K562 (cell line): ENCODE measurements at regions not wholly inside any gene's neighbourhood (a gene's known extent, or its start where the extent isn't known, plus 50 kb on each side); places are given as distances from the start of the nearest gene placed in this dataset.

Experiments
- ATAC-seq: fragments of 200-7000 bp; cut with Tn5 transposase; 3 replicates; pipeline ENCODE4 v1.9.1; 2020; ENCODE audit warnings: moderate library complexity
- BruUV-seq: library from RNA; stranded (reverse); fragments of 400-500 nt; replicated peaks from 2 replicates; lab custom pipeline; 2021; lab: Mats Ljungman, UMichigan
- CTCF ChIA-PET: fragments of 300-600 bp; formaldehyde crosslinking; extraction: SDS; loops from one replicate; lab custom pipeline; 2021; ENCODE audit warnings: low intra/inter-chr PET ratio; lab: Yijun Ruan, JAX
- POLR2A ChIA-PET: fragments of 300-600, 350-650 bp; sonication (Branson Sonifier 250); formaldehyde crosslinking; extraction: SDS; loops from one replicate; lab custom pipeline; 2021; ENCODE audit warnings: antibody characterized with exemption, inconsistent platforms; lab: Yijun Ruan, JAX
- DNase-seq, 4 experiments: peaks; one replicate each; pipeline versions ENCODE4 v3.0.0 to v3.0.0-alpha.2; 2011 to 2018; ENCODE audit warnings: low spot score in 3 of 4, mixed read lengths in 3 of 4; ENCODE audit errors: extremely low read depth in 1 of 4
- FAIRE-seq: peaks from 2 replicates; lab custom pipeline; 2011; peaks lifted over from hg19 to GRCh38; lab: Jason Lieb, UNC
- H2AFZ ChIP-seq: 2 replicates; pipeline ENCODE4 v1.6.0; 2011; ENCODE audit warnings: low read depth, low read length, control low read depth, inconsistent platforms
- H3K27ac ChIP-seq: fragments of 200-600 bp; 3 replicates; pipeline ENCODE4 v1.8.0; 2011; ENCODE audit warnings: low read depth, mild to moderate bottlenecking, control low read depth, inconsistent platforms, low read length, moderate library complexity, mixed read lengths; ENCODE audit errors: extremely low read depth
- H3K27me3 ChIP-seq, 2 experiments: fragments of 300-600 bp in 1 of 2; 2 replicates in 1 of 2; 3 replicates in 1 of 2; pipeline versions ENCODE4 v1.6.0 to v1.8.0; 2011; ENCODE audit warnings: inconsistent platforms in 2 of 2, low read length in 2 of 2, mild to moderate bottlenecking in 1 of 2, mixed read lengths in 1 of 2, moderate library complexity in 1 of 2; ENCODE audit not compliant: control insufficient read depth in 2 of 2, insufficient read depth in 2 of 2
- H3K36me3 ChIP-seq: fragments of 300-600 bp; 3 replicates; pipeline ENCODE4 v1.8.0; 2011; ENCODE audit warnings: mild to moderate bottlenecking, low read length, inconsistent platforms; ENCODE audit not compliant: control insufficient read depth, insufficient read depth
- H3K4me1 ChIP-seq, 2 experiments: fragments of 200-600 bp in 1 of 2; replicated peaks in 1 of 2; 2 replicates in 1 of 2; 3 replicates in 1 of 2; pipeline versions ENCODE4 v1.5.1 to v1.8.0; 2011; ENCODE audit warnings: inconsistent platforms in 2 of 2, low read length in 2 of 2, mild to moderate bottlenecking in 1 of 2, mixed read lengths in 1 of 2, moderate library complexity in 1 of 2; ENCODE audit not compliant: control insufficient read depth in 2 of 2, insufficient read depth in 2 of 2
- H3K4me2 ChIP-seq: 2 replicates; pipeline ENCODE4 v1.6.1; 2011; ENCODE audit warnings: low read length, control low read depth, inconsistent platforms, mixed read lengths; ENCODE audit not compliant: insufficient read depth
- H3K4me3 ChIP-seq: fragments of 200-600 bp; sonication (generic), shearing (Covaris generic); 2 replicates; pipeline ENCODE4 v1.5.1; 2016; ENCODE audit warnings: control low read depth, inconsistent platforms
- H3K79me2 ChIP-seq: fragments of 200-600 bp; 3 replicates; pipeline ENCODE4 v1.8.0; 2011; ENCODE audit warnings: low read length, inconsistent platforms; ENCODE audit not compliant: control insufficient read depth, insufficient read depth
- H3K9ac ChIP-seq, 2 experiments: 2 replicates each; pipeline versions ENCODE4 v1.6.0 to v1.6.1; 2011; ENCODE audit warnings: low read depth in 2 of 2, low read length in 2 of 2, control low read depth in 1 of 2, inconsistent platforms in 1 of 2, mild to moderate bottlenecking in 1 of 2, mixed read lengths in 1 of 2; ENCODE audit not compliant: insufficient read depth in 1 of 2
- H3K9me1 ChIP-seq: one replicate; pipeline ENCODE4 v1.6.0; 2011; ENCODE audit warnings: inconsistent platforms, mild to moderate bottlenecking, low read length, moderate library complexity; ENCODE audit not compliant: control insufficient read depth, insufficient read depth
- H3K9me3 ChIP-seq: replicated peaks from 2 replicates; pipeline ENCODE4 v1.5.1; 2011; ENCODE audit warnings: low read depth, low read length, inconsistent platforms; ENCODE audit not compliant: control insufficient read depth, insufficient read depth
- H4K20me1 ChIP-seq: replicated peaks from 2 replicates; pipeline ENCODE4 v1.6.1; 2011; ENCODE audit warnings: low read length, inconsistent platforms, mixed read lengths; ENCODE audit not compliant: control insufficient read depth, insufficient read depth
- PHF20 ChIP-seq: fragments of 450-650 bp; IDR thresholded peaks from 2 replicates; pipeline ENCODE4 v1.6.1; 2018; ENCODE audit not compliant: partially characterized antibody
- ZNF197 ChIP-seq: fragments of 200-800 bp; sonication (Bioruptor generic); IDR thresholded peaks from 2 replicates; pipeline ENCODE4 v1.6.1; 2016; ENCODE audit warnings: low read depth, missing genetic modification characterization, missing compliant biosample characterization
- ZNF253 ChIP-seq: fragments of 250-450 bp; sonication (Bioruptor Pico); conservative IDR thresholded peaks from 2 replicates; pipeline ENCODE4 v1.6.1; 2021; ENCODE audit warnings: mild to moderate bottlenecking
- WGBS: fragments of 100-300 bp; shearing (Covaris generic); methylation state at CpG from one replicate; pipeline ENCODE4 v1.1.6; 2016; ENCODE audit warnings: low coverage, mixed read lengths; ENCODE audit not compliant: insufficient coverage; ENCODE audit errors: missing lambda C conversion rate; 5-methylcytosine and 5-hydroxymethylcytosine counted together
- in situ Hi-C: fragments of 300-500 bp; cut with MboI; formaldehyde crosslinking; loops from 4 replicates; pipeline ENCODE4 v1.15.0; 2018; ENCODE audit warnings: inconsistent platforms, mixed read lengths
- intact Hi-C: fragments of 100-400 bp; cut with micrococcal nuclease; formaldehyde crosslinking; loops from 2 replicates; pipeline ENCODE4 v1.14.2; 2022
- TF ChIP-seq, protein P1 (sequence below): fragments of 200-600 bp; sonication (generic); IDR thresholded peaks from one replicate; pipeline ENCODE4 v1.6.1; 2012; ENCODE audit warnings: mild to moderate bottlenecking, low read depth, low read length, inconsistent platforms
- TF ChIP-seq, protein P2 (sequence below): IDR thresholded peaks from 2 replicates; pipeline ENCODE4 v1.6.1; 2011; ENCODE audit warnings: borderline replicate concordance, low read depth, mild to moderate bottlenecking, moderate library complexity, low read length; ENCODE audit not compliant: insufficient read depth, poor library complexity, severe bottlenecking

DNA sequence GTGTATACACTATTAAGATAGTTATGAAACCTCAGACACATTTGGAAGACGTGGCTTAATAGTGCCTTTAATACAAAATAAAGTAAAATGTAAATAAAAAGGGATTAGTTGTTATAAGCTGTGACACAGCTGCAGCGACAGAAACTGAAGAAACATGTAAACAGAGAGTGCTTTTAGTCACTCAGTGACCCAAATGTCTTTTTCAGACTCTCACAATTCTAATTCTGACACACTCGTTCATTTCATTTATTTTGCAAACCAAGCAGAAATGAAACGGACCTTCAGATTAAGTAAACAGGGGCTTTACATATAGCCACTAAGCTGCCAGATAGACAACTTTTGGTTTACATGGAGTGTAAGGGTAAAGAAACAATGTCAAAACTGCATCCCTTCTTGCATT lies 181.0 kb upstream of the ETAA1 start:
- POLR2A ChIA-PET: interaction anchor here (1.6 kb wide), 1 partner anchor 10 kb away, joined by 5 read pairs; no protein-coding TSS in a partner anchor
- FAIRE-seq (no peak), ATAC-seq (no peak), DNase-seq (no peak)
- intact Hi-C loops (no loop called here), in situ Hi-C loops (no loop called here)
- Histone ChIP-seq H3K9me3 (no peaks in the 10 kb centered on the region), H3K27me3 (no peaks in the 10 kb centered on the region), H3K4me2 (no peak overlapping the region), H3K4me3 (no peak overlapping the region), H3K4me1 (no peaks in the 10 kb centered on the region), H2AFZ (no peak overlapping the region), H3K36me3 (no peaks in the 10 kb centered on the region), H4K20me1 (no peaks in the 10 kb centered on the region), H3K27ac (no peak overlapping the region), H3K9ac (no peak overlapping the region), H3K9me1 (no peaks in the 10 kb centered on the region), H3K79me2 (no peaks in the 10 kb centered on the region)
- CTCF ChIA-PET: no interaction called here
- 0% methylated on average over 4 of the region's 4 CpGs for WGBS
- no peak for TF ChIP-seq ZNF253 (CRISPR knock-in tag)
- TF ChIP-seq PHF20: no peak
- TF ChIP-seq, protein P1, sequence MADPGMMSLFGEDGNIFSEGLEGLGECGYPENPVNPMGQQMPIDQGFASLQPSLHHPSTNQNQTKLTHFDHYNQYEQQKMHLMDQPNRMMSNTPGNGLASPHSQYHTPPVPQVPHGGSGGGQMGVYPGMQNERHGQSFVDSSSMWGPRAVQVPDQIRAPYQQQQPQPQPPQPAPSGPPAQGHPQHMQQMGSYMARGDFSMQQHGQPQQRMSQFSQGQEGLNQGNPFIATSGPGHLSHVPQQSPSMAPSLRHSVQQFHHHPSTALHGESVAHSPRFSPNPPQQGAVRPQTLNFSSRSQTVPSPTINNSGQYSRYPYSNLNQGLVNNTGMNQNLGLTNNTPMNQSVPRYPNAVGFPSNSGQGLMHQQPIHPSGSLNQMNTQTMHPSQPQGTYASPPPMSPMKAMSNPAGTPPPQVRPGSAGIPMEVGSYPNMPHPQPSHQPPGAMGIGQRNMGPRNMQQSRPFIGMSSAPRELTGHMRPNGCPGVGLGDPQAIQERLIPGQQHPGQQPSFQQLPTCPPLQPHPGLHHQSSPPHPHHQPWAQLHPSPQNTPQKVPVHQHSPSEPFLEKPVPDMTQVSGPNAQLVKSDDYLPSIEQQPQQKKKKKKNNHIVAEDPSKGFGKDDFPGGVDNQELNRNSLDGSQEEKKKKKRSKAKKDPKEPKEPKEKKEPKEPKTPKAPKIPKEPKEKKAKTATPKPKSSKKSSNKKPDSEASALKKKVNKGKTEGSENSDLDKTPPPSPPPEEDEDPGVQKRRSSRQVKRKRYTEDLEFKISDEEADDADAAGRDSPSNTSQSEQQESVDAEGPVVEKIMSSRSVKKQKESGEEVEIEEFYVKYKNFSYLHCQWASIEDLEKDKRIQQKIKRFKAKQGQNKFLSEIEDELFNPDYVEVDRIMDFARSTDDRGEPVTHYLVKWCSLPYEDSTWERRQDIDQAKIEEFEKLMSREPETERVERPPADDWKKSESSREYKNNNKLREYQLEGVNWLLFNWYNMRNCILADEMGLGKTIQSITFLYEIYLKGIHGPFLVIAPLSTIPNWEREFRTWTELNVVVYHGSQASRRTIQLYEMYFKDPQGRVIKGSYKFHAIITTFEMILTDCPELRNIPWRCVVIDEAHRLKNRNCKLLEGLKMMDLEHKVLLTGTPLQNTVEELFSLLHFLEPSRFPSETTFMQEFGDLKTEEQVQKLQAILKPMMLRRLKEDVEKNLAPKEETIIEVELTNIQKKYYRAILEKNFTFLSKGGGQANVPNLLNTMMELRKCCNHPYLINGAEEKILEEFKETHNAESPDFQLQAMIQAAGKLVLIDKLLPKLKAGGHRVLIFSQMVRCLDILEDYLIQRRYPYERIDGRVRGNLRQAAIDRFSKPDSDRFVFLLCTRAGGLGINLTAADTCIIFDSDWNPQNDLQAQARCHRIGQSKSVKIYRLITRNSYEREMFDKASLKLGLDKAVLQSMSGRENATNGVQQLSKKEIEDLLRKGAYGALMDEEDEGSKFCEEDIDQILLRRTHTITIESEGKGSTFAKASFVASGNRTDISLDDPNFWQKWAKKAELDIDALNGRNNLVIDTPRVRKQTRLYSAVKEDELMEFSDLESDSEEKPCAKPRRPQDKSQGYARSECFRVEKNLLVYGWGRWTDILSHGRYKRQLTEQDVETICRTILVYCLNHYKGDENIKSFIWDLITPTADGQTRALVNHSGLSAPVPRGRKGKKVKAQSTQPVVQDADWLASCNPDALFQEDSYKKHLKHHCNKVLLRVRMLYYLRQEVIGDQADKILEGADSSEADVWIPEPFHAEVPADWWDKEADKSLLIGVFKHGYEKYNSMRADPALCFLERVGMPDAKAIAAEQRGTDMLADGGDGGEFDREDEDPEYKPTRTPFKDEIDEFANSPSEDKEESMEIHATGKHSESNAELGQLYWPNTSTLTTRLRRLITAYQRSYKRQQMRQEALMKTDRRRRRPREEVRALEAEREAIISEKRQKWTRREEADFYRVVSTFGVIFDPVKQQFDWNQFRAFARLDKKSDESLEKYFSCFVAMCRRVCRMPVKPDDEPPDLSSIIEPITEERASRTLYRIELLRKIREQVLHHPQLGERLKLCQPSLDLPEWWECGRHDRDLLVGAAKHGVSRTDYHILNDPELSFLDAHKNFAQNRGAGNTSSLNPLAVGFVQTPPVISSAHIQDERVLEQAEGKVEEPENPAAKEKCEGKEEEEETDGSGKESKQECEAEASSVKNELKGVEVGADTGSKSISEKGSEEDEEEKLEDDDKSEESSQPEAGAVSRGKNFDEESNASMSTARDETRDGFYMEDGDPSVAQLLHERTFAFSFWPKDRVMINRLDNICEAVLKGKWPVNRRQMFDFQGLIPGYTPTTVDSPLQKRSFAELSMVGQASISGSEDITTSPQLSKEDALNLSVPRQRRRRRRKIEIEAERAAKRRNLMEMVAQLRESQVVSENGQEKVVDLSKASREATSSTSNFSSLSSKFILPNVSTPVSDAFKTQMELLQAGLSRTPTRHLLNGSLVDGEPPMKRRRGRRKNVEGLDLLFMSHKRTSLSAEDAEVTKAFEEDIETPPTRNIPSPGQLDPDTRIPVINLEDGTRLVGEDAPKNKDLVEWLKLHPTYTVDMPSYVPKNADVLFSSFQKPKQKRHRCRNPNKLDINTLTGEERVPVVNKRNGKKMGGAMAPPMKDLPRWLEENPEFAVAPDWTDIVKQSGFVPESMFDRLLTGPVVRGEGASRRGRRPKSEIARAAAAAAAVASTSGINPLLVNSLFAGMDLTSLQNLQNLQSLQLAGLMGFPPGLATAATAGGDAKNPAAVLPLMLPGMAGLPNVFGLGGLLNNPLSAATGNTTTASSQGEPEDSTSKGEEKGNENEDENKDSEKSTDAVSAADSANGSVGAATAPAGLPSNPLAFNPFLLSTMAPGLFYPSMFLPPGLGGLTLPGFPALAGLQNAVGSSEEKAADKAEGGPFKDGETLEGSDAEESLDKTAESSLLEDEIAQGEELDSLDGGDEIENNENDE: no peak
- no peak for TF ChIP-seq ZNF197 (CRISPR knock-in tag)
- TF ChIP-seq, protein P2, sequence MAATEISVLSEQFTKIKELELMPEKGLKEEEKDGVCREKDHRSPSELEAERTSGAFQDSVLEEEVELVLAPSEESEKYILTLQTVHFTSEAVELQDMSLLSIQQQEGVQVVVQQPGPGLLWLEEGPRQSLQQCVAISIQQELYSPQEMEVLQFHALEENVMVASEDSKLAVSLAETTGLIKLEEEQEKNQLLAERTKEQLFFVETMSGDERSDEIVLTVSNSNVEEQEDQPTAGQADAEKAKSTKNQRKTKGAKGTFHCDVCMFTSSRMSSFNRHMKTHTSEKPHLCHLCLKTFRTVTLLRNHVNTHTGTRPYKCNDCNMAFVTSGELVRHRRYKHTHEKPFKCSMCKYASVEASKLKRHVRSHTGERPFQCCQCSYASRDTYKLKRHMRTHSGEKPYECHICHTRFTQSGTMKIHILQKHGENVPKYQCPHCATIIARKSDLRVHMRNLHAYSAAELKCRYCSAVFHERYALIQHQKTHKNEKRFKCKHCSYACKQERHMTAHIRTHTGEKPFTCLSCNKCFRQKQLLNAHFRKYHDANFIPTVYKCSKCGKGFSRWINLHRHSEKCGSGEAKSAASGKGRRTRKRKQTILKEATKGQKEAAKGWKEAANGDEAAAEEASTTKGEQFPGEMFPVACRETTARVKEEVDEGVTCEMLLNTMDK: no peak
- no TSS peak for BruUV-seq
